K562 (cell line): ENCODE measurements at regions not wholly inside any gene's neighbourhood (a gene's known extent, or its start where the extent isn't known, plus 50 kb on each side); places are given as distances from the start of the nearest gene placed in this dataset.
A peak's percentile ranks its signal among the peaks of the same experiment; 100 is the strongest.

Source experiments
- ATAC-seq: fragments of 200-7000 bp; cut with Tn5 transposase; 3 replicates; pipeline ENCODE4 v1.9.1; 2020; ENCODE audit warnings: moderate library complexity
- BruUV-seq: library from RNA; stranded (reverse); fragments of 400-500 nt; replicated peaks from 2 replicates; lab custom pipeline; 2021; lab: Mats Ljungman, UMichigan
- CTCF ChIA-PET: fragments of 300-600 bp; formaldehyde crosslinking; extraction: SDS; loops from one replicate; lab custom pipeline; 2021; ENCODE audit warnings: low intra/inter-chr PET ratio; lab: Yijun Ruan, JAX
- POLR2A ChIA-PET: fragments of 300-600, 350-650 bp; sonication (Branson Sonifier 250); formaldehyde crosslinking; extraction: SDS; loops from one replicate; lab custom pipeline; 2021; ENCODE audit warnings: antibody characterized with exemption, inconsistent platforms; lab: Yijun Ruan, JAX
- DNase-seq, 4 experiments: peaks; one replicate each; pipeline versions ENCODE4 v3.0.0 to v3.0.0-alpha.2; 2011 to 2018; ENCODE audit warnings: low spot score in 3 of 4, mixed read lengths in 3 of 4; ENCODE audit errors: extremely low read depth in 1 of 4
- FAIRE-seq: peaks from 2 replicates; lab custom pipeline; 2011; peaks lifted over from hg19 to GRCh38; lab: Jason Lieb, UNC
- H2AFZ ChIP-seq: 2 replicates; pipeline ENCODE4 v1.6.0; 2011; ENCODE audit warnings: low read depth, low read length, control low read depth, inconsistent platforms
- H3K27ac ChIP-seq: fragments of 200-600 bp; 3 replicates; pipeline ENCODE4 v1.8.0; 2011; ENCODE audit warnings: low read depth, mild to moderate bottlenecking, control low read depth, inconsistent platforms, low read length, moderate library complexity, mixed read lengths; ENCODE audit errors: extremely low read depth
- H3K27me3 ChIP-seq, 2 experiments: fragments of 300-600 bp in 1 of 2; 2 replicates in 1 of 2; 3 replicates in 1 of 2; pipeline versions ENCODE4 v1.6.0 to v1.8.0; 2011; ENCODE audit warnings: inconsistent platforms in 2 of 2, low read length in 2 of 2, mild to moderate bottlenecking in 1 of 2, mixed read lengths in 1 of 2, moderate library complexity in 1 of 2; ENCODE audit not compliant: control insufficient read depth in 2 of 2, insufficient read depth in 2 of 2
- H3K36me3 ChIP-seq: fragments of 300-600 bp; 3 replicates; pipeline ENCODE4 v1.8.0; 2011; ENCODE audit warnings: mild to moderate bottlenecking, low read length, inconsistent platforms; ENCODE audit not compliant: control insufficient read depth, insufficient read depth
- H3K4me1 ChIP-seq, 2 experiments: fragments of 200-600 bp in 1 of 2; replicated peaks in 1 of 2; 2 replicates in 1 of 2; 3 replicates in 1 of 2; pipeline versions ENCODE4 v1.5.1 to v1.8.0; 2011; ENCODE audit warnings: inconsistent platforms in 2 of 2, low read length in 2 of 2, mild to moderate bottlenecking in 1 of 2, mixed read lengths in 1 of 2, moderate library complexity in 1 of 2; ENCODE audit not compliant: control insufficient read depth in 2 of 2, insufficient read depth in 2 of 2
- H3K4me2 ChIP-seq: 2 replicates; pipeline ENCODE4 v1.6.1; 2011; ENCODE audit warnings: low read length, control low read depth, inconsistent platforms, mixed read lengths; ENCODE audit not compliant: insufficient read depth
- H3K4me3 ChIP-seq: fragments of 200-600 bp; sonication (generic), shearing (Covaris generic); 2 replicates; pipeline ENCODE4 v1.5.1; 2016; ENCODE audit warnings: control low read depth, inconsistent platforms
- H3K79me2 ChIP-seq: fragments of 200-600 bp; 3 replicates; pipeline ENCODE4 v1.8.0; 2011; ENCODE audit warnings: low read length, inconsistent platforms; ENCODE audit not compliant: control insufficient read depth, insufficient read depth
- H3K9ac ChIP-seq, 2 experiments: 2 replicates each; pipeline versions ENCODE4 v1.6.0 to v1.6.1; 2011; ENCODE audit warnings: low read depth in 2 of 2, low read length in 2 of 2, control low read depth in 1 of 2, inconsistent platforms in 1 of 2, mild to moderate bottlenecking in 1 of 2, mixed read lengths in 1 of 2; ENCODE audit not compliant: insufficient read depth in 1 of 2
- H3K9me1 ChIP-seq: one replicate; pipeline ENCODE4 v1.6.0; 2011; ENCODE audit warnings: inconsistent platforms, mild to moderate bottlenecking, low read length, moderate library complexity; ENCODE audit not compliant: control insufficient read depth, insufficient read depth
- H3K9me3 ChIP-seq: replicated peaks from 2 replicates; pipeline ENCODE4 v1.5.1; 2011; ENCODE audit warnings: low read depth, low read length, inconsistent platforms; ENCODE audit not compliant: control insufficient read depth, insufficient read depth
- H4K20me1 ChIP-seq: replicated peaks from 2 replicates; pipeline ENCODE4 v1.6.1; 2011; ENCODE audit warnings: low read length, inconsistent platforms, mixed read lengths; ENCODE audit not compliant: control insufficient read depth, insufficient read depth
- ETS2 ChIP-seq: IDR thresholded peaks from 2 replicates; pipeline ENCODE4 v1.6.1; 2016; ENCODE audit warnings: borderline replicate concordance, missing genetic modification characterization, mild to moderate bottlenecking, moderate library complexity, missing compliant biosample characterization; ENCODE audit not compliant: poor library complexity, severe bottlenecking
- FOXK1 ChIP-seq: sonication (generic); formaldehyde crosslinking; IDR thresholded peaks from 2 replicates; pipeline ENCODE4 v1.8.0; 2022; ENCODE audit warnings: missing genetic modification reagents, mild to moderate bottlenecking, borderline replicate concordance
- MLX ChIP-seq, 2 experiments: fragments of 450-650 bp in 1 of 2; sonication (generic) in 1 of 2; formaldehyde crosslinking; conservative IDR thresholded peaks; 2 replicates each; pipeline versions ENCODE4 v1.4.0 to v1.8.1; 2020 to 2022; ENCODE audit warnings: mild to moderate bottlenecking in 1 of 2, missing genetic modification reagents in 1 of 2
- POLR2A ChIP-seq: fragments of 450-650 bp; conservative IDR thresholded peaks from 2 replicates; pipeline ENCODE4 v1.6.1; 2016
- SAFB2 ChIP-seq: fragments of 200-400 bp; formaldehyde crosslinking; IDR thresholded peaks from 2 replicates; pipeline ENCODE4 v1.6.1; 2018; ENCODE audit warnings: borderline replicate concordance, low read length, low read depth, moderate library complexity; ENCODE audit not compliant: severe bottlenecking
- SUPT5H ChIP-seq: fragments of 450-650 bp; IDR thresholded peaks from 2 replicates; pipeline ENCODE4 v1.6.1; 2016
- TEAD1 ChIP-seq, 2 experiments: fragments of 450-650 bp in 1 of 2; sonication (generic) in 1 of 2; formaldehyde crosslinking; IDR thresholded peaks; 2 replicates each; pipeline versions ENCODE4 v1.4.0 to v1.8.0; 2020 to 2022; ENCODE audit warnings: mild to moderate bottlenecking in 2 of 2, missing genetic modification reagents in 1 of 2
- ZNF134 ChIP-seq: fragments of 250-450 bp; sonication (Bioruptor Pico); conservative IDR thresholded peaks from 2 replicates; pipeline ENCODE4 v1.4.0; 2020
- ZNF146 ChIP-seq: IDR thresholded peaks from one replicate; pipeline ENCODE4 v1.6.1; 2018; ENCODE audit warnings: missing compliant biosample characterization; ENCODE audit not compliant: unreplicated experiment
- WGBS: fragments of 100-300 bp; shearing (Covaris generic); methylation state at CpG from one replicate; pipeline ENCODE4 v1.1.6; 2016; ENCODE audit warnings: low coverage, mixed read lengths; ENCODE audit not compliant: insufficient coverage; ENCODE audit errors: missing lambda C conversion rate; 5-methylcytosine and 5-hydroxymethylcytosine counted together
- in situ Hi-C: fragments of 300-500 bp; cut with MboI; formaldehyde crosslinking; loops from 4 replicates; pipeline ENCODE4 v1.15.0; 2018; ENCODE audit warnings: inconsistent platforms, mixed read lengths
- intact Hi-C: fragments of 100-400 bp; cut with micrococcal nuclease; formaldehyde crosslinking; loops from 2 replicates; pipeline ENCODE4 v1.14.2; 2022

GRCh38 chr7:149605696-149606095 is 108.1 kb upstream of the ZNF746 start:
- no peaks in the 10 kb centered on the region for H3K9me3 ChIP-seq
- H3K4me2 ChIP-seq = no peak overlapping the region
- H3K36me3 ChIP-seq = peaks cover 93% of the 10 kb centered on the region
- no TSS peak for BruUV-seq
- intact Hi-C loops (no loop called here), in situ Hi-C loops (no loop called here)
- 86% methylated on average over 6 of the region's 6 CpGs for WGBS
- ATAC-seq (no peak), DNase-seq (no peak), FAIRE-seq (no peak)
- ChIA-PET CTCF (no interaction called here), POLR2A (interaction anchor here (0.6 to 1.4 kb wide), 4 partner anchors 11 to 28 kb away, joined by 3 to 6 read pairs (median 3); no protein-coding TSS in a partner anchor)
- H3K9ac ChIP-seq = no peak overlapping the region
- H3K27ac ChIP-seq = no peak overlapping the region
- no peak overlapping the region for H3K4me3 ChIP-seq
- no peaks in the 10 kb centered on the region for H3K79me2 ChIP-seq
- H3K27me3 ChIP-seq = no peaks in the 10 kb centered on the region
- TF ChIP-seq MLX (CRISPR knock-in tag; conservative IDR thresholded peaks at IDR 0.05) (no peak), TEAD1 (CRISPR knock-in tag; IDR thresholded peaks at IDR 0.05) (no peak), SUPT5H (peak; percentile 43), ETS2 (tag) (no peak), FOXK1 (no peak), ZNF134 (CRISPR knock-in tag) (no peak), SAFB2 (no peak), ZNF146 (no peak), POLR2A (peak; percentile 45)
- no peaks in the 10 kb centered on the region for H4K20me1 ChIP-seq
- no peaks in the 10 kb centered on the region for H3K9me1 ChIP-seq
- H2AFZ ChIP-seq = no peak overlapping the region
- H3K4me1 ChIP-seq = no peaks in the 10 kb centered on the region
